DMS79 (cell line): ENCODE measurements at regions not wholly inside any gene's neighbourhood (a gene's known extent, or its start where the extent isn't known, plus 50 kb on each side); places are given as distances from the start of the nearest gene placed in this dataset.
"Not testable (repeated sequence)": the region's sequence is repeated elsewhere in the genome, so short reads cannot be mapped to it uniquely, and the experiment has no call there.

Experiments
- DNase-seq: peaks from one replicate; lab custom pipeline; 2025; lab: John Stamatoyannopoulos, UW

DNA sequence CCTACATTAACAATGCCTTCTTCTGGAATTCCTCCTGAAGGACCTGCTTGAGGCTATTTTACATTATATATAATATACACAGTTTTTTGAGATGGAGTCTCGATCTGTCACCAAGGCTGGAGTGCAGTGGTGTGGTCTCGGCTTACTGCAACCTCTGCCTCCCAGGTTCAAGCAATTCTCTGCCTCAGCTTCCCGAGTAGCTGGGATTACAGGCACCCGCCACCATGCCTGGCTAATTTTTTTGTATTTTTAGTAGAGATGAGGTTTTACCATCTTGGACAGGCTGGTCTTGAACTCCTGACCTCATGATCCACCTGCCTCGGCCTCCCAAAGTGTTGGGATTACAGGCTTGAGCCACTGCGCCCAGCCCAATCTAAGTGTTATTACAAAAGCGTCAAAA, 71.9 kb upstream of the PRR23C start:
- DNase-seq: not testable (repeated sequence)

DNA sequence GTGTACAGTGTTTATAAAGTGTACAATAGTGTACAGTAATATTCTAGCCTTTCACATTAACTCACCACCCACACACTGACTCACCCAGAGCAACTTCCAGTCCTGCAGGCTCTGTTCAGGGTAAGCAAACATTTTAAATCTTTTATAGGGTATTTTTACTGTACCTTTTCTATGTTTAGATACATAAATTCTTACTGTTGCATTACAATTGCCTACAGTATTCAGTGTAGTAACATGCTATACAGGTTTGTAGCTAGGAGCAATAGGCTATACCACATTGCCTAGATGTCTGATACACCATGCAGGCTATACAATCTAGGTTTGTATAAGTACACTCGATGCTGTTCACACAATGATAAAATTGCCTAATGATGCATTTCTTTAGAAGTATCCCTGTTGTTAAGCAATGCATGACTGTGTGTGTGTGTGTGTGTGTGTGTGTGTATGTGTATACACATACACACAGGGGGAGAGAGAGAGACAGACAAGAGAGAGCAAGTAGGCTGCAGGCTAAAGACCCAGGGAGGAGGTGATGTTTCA, 72.5 kb upstream of the PRR23C start:
- DNase-seq: no peak

DNA sequence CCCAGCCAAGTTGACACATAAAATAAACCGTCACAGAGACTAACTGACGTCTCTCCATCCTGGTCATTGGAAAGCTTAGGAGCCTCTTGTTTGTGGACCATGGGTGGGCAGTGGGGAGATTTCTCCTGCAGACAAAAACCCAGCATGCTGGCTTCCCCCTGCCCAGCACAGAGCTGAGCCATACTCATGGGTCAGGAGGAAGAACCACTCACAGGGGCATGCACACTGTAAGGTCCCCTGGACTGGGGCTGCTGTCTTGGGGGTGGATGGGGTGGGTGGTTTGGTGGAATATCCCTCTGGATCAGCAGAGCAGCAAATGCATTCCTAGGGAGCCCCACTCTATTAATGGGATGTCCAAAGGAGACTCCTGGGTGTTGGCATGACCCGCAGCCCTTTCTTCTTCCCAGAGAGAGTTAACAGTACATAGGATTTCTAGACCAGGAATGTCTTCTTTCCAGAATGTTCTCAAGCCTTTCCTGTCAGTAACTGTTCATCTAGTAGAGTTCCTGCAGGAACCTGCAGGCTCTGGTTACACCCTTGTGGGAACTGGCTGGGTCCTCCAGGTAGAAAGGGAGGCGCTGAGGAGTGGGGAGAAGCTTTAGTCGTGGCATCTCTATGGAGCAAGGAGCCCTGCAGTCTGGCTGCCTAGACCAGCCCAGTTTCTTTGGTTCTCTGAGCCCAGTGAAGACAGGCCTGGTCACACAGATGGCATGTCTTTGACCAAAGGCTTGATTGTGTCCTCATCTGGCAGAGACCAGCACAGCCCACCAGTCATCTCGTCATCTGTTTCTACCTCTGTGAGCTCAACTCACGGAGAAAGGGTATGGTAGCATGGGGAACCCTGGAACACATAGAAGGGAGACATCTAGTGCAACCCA, 73.4 kb upstream of the PRR23C start:
- DNase-seq: no peak

DNA sequence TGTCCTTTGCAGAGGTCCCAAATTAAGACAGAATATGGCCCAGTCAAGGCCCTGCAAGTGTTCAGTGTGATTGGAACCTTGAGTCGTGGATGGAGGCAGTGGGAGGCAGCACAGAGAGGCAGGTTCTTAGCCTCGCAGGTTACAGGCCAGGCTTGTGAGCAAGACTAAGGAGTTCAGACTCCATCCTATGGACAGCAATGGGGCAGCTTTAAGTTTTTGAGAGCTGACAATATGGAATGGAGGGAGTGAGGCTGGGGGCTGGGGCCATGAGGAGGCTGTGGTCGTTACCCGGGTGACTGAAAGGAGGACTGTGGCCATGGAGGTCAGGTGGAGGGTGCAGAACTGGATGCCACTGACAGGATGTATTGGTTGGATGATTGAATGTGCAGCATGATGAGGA, 74.1 kb upstream of the PRR23C start:
- no peak for DNase-seq

DNA sequence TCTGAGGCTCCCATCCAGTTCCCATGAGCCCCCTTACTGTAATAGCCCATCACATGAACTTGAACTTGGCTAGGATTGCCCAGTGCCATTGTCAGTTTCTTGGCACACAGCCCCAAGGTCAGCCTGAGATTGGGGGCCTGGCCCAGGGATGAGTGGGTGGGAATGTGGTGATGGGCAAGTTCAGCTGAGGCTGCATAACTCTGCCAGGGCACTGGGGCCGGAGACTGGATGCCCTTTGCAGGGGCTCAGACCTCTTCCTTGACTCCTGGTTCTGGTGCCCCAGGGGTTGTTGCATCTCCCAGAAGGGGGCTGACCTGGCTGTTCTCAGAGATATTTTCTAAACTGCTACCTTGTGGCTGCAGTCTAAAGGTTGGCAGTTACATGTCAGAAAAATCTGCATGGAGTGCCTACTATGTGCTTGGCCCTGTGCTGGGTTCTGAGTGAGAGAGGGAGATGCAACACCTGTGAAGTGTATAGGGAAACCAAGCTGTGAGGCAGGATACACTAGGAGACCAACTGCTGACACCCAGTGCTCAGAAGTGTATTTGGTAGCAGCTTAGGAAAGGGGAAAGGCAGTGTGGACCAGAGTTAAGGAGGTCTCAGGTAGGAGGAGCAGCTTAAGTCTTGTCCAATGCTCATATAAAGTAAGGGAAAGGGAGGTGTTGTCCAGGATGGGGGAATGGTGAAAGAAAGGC, 74.8 kb upstream of the PRR23C start:
- DNase-seq: no peak

DNA sequence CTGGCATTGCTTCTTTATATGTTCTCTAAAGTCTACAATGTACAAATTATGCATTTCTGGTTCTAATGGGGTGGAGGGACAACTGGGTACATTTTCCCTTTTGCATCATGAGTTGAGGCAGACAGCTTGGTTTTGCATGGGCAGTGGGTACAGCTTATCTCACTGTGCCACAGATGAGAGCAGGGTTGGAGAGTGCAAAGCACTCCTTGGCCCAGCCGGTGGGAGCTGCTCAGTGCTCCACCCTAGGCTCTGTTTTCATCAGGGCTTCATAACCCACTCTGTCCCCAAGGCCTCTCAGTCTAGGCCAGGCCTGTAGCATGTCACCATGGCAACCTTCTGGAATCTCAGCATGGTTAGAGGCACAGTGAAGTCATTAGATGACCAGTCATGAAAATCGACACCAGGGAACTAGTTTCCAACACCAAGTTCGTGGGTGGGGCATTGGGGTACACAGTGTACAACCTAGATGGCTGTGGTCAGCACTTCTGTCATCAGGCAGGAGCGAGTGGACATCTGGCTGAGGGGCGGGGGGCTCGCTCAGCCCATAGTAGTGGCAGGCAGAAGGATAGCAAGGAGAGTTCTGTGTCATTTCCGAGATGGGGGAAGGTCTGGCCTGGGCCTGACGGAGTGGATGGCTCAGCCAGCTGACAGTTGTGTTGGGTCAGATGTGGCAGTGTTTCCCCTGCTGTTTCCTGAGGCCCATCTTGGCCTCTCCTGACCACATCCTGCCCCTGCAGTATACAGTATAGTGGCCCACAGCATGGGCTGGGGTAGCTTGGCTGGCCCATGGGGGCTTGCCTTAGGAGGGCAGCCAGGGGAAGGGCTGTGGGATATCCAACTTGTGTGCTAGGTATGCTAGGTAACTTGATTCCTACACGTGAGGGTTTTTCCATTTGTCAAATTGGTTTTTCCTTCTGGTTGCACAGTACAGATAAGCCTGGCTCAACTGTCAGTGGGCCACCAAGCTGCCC, 75.7 kb upstream of the PRR23C start:
- DNase-seq: no peak

DNA sequence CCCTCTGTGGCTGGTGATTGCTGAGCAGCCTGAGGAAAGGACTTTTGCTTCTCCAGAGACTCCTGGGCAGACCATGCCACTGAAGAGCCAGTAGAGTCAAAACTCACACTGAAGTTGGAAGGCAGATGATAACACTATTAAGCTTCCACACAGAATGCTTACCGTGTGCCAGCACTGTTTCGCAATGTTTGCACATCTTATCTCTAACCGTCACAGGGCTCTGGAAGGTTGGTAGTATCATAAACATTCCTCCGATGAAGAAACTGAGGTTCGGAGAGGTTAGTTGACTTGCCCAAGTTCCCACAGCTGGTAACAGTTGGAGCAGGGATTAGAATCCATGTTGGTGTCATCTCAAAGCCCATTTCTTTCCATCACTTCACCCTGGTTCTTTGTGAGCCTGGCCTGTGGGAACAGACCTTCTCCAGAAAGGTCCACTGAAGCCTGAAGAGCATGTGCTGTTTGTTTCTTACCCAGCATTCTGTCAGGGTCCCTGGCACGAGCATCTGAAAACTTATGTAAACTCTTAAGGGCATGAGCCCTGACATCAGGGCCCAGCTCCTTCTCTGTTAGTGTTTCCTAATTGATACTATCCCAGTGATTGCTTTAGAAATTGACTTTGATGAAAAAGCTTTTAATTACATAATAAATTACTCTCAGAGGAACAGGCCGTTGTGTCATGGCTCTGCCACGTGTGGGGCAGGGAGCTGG, 77.0 kb upstream of the PRR23C start:
- no peak for DNase-seq

DNA sequence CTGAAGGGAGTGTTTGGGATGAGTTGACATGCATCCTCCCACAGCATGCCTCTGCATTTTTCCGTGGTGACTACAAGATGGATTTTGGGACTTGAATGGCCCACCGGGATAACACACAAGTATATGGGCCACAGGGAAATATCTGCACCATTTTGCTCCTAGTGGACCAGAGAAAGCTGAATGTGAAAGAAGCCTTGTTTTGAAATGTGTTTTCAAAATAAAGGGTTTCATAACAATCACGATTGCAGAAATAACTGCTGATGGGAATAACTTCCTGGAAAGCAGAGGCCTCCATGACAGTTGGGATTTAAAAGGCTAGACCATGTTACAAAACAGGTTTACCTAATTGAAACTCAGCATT, 77.5 kb upstream of the PRR23C start:
- no peak for DNase-seq

DNA sequence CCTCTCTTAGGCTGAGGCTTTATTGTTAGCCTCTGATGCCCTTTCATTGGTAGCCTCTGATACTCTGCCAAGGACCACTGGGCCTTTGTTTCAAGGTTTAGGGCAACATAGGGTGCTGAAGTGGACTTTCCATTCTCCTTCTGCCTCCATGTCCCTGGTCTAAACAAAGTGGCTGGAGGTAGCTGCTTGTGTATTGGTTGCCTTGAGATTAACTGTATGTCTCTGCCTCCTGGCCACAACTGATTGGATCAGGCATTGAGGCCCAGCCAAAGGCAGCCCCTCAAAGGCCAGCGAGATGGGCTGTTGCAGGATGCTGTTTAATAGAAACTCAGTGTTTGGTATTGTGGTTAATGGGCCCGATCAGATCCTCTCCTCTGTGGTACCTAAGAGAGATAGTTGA, 77.9 kb upstream of the PRR23C start:
- DNase-seq: no peak

DNA sequence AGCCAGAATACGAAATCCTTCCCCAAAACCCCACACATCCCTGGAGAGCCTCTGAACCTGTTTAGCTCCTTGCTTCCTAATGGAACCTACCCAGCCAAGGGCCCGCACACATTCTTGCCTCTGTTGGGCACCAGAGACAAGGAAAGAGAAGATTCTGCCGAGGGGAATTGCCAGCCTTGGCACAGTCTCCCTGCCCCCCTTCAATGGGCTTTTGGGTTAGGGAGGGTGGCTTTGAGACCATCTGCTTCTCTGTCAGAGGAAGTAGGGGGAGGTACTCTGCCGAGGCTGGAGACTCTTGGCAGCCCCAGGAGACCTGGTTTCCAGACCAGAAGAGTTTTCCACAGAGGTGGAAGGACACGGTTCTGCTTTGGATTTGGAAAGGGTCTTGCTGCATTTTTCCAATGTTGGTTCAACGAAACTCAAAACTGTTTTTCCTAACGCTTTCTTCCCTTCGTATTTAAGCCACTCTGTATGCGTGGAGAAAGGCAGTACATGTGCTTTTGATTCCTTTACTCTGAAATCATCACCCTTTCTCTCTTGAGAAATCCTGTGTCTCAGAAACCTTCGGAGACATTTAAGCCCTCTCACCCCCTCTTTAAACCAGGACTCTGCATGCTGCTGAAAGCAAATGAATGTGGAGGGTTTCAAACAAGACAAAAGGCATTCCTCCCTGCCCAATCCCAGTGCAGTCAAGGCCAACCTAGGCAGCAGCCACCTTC, 78.8 kb upstream of the PRR23C start:
- no peak for DNase-seq

DNA sequence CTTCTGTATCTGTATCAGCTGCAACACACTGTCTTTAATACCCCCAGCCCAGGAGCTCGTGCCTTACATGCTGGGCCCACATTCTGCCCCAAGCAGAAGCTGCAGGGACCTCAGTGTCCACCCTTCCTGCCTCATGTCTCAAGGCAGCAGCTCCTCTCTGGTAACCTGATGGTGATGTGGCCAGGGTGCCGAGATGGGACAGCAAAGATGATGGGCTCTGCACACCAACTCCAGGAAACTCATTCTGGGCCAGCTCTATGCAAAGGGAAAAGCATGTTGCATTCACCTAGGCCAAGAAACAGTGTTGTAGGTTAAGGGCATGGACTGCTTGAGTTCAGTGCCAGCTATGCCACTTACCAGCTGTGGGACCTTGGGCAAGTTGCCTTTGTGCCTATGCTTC, 79.5 kb upstream of the PRR23C start:
- no peak for DNase-seq

DNA sequence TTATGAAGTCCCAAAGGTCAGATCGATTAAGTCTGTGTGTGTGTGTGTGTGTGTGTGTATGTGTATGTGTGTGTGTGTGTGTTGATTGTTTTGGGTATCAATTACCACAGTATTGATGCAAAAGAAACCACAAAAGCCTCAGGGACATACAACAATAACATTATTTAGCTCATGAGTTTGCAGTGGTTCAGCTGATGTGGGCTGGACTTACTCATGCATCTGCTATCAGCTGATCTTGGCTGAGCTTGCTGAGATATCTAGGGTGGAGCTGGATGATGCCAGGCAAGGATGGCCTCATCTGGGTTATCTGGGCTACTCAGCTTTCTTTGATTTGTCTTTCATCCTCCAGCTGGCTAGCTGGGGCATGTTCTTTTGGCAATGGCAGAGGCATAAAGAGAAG, 82.4 kb upstream of the PRR23C start:
- no peak for DNase-seq

DNA sequence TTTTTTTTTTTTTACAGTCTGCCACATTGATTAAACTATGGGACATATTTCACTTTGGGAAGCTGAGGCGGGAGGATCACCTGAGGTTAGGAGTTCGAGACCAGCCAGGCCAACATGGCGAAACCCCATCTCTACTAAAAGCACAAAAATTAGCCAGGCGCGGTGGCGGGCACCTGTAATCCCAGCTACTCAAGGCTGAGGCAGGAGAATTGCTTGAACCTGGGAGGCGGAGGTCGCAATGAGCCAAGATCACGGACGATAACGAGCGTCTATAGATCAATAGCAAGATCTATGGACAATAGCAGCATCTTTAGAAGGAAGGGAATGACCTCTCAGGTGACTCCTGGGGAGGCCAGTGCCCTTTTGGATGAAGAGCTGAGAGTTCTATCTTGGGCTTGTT, 82.9 kb upstream of the PRR23C start:
- not testable (repeated sequence) for DNase-seq

DNA sequence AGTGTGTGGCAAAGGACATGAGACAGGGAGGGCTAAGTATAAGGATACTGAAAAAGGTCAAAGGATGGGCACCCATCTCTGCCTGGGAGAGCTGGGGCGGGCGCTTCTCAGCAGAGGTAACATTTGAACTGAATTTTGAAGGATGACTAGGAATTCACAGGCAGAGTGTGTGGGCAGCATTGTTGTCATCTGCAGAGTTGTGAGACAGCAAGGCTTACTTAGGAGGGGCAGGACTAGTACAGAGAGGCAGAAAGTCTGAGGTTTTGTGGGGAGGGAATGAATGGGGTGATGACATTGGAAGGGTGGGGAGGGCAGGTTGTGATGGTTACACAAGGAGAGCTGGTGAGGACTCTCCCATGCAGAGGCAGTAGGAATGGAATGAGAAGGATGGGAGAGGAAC, 84.1 kb upstream of the PRR23C start:
- DNase-seq: no peak

DNA sequence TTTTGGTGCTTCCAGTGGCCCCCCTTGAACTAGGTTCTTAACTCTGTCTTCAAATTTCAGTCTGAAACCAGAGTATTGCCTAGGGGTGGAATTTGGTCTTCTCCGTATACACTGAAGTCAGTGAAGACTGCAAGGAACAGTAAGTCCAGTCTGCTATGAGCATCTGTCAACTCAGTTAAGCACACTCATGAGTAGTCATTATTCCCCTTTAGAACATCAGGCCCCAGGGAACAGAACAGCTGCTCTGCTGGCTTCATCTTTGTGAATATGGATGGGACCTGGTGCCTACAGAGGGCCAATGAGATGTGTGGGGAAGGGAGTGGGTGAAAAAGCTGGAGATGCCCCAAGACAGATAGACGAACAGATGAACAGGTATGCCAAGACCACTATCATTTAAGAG, 85.2 kb upstream of the PRR23C start:
- no peak for DNase-seq

DNA sequence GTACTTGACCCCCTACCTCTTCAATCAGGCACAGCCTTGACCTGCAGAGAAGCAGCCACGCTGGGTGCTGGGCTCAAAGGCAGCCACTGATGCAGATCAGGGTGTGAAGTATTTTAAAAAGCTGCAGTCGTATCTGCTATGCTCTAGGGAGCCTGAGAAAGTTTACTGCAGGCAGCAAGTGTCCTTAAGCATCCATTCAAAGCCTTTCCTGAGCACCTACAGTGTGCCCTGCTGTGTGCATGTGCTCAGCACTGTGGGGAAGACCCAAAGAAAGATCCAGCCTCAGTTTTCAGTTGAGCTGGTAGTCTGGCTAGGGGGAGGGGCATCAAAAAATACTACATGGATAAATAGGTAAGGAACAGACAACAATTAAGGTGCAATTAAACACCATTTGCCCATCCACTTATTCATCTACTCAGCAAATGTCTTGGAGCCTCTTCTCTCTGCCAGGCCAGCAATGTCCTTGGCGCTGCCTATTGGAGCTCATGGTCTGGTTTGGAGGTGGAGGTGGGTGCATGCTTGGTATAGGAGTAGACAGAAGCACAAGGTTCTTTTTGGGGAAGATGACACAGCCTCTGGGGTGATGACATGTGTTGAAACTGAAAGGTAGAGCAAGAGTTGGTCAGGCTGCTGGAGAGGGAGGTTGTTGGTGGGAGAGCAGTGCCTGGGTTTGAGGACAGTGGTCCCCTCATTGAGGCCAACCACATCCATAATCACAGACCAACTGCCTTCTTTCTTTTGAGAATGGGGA, 85.9 kb upstream of the PRR23C start:
- DNase-seq: no peak

DNA sequence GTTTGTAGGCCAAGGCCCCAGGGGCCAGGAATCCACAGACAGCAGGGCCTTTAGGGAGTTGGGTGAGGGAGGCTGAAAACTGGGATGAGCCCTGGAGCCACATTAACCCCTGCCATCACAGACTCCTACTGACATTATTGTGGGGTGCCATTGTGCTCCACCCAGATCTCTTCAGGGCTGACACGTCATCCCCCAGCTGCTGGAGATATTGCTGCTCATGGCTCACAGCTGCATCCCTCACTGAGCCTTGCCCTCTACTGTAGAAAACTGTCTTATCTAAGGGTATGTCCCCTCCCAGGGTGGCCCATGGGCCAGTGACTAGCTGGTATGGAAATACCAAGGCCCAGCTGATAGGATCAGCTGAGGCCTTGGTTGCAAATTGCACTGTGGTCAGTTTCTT, 87.3 kb upstream of the PRR23C start:
- DNase-seq: no peak

DNA sequence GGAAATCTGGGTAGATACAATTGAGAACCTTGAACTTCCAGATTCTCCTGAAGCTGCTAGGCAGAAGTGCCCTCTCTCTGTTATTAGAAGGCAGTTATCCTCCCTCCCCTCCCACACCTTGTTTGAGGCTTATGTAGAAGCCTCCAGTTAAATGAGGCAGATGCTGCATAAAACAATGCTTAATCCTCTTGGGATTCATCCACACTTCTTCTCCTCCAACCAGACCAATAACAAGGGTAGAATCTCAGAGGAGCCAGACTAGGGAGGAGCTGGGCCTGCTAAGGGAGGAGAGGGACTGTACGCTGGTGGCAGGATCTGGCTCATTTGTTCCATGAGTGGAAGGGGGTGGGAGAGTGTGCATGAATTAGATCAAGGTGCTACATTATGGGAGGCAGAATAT, 88.3 kb upstream of the PRR23C start:
- no peak for DNase-seq

DNA sequence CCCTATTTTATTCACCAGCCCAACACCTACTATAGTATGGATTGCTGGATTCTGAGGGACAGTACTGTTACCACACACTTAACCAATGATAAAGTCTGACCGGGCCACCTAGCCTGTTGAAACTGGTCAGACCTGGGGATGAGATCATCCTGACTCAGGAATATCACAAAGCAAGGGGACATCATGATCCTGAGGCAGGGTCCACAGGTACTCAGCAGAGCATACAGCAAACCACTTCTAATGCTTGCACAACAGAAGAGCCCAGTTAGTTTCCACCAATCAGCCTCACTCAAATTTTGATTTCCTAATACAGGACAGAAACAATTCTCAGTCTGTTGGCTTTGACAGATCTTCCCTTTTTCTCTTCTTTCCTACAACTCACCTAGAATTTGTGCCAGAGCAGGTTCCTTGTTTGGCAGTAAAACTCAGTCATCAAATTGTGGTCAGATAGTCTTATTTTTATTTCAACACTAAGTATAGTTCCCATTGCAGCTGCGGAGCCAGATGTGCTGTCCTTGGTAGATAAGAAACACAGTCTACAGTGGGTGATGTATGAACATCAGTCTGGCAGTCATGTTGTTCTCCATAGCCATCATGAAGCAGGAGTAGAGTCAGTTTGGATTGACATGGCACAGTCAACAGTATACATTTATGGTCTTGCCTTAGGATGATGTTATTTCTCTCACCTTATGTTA, 90.1 kb upstream of the PRR23C start:
- DNase-seq: no peak

DNA sequence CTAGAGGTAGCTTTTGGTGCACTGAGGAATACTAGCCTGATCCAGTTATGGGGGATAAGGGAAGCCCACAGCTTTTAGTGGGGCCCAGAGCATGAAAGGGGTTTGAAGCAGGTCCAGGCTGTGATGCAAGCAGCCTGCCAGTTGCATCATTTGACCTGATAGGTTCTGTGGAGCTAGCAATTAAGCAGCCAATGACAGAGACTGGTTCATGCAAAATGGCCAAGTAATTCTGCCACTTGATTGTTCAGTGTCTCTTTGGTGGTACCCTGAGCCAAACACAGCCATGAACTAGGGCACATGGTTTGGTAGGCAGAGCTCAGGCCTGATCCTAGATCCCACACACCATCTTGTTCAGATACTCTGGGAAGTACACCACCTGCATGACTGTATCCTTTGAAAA, 91.0 kb upstream of the PRR23C start:
- DNase-seq: no peak
